Esophagus muscularis mucosa (tissue), 3 donors: ENCODE measurements at regions not wholly inside any gene's neighbourhood (a gene's known extent, or its start where the extent isn't known, plus 50 kb on each side); places are given as distances from the start of the nearest gene placed in this dataset.

ENCODE experiments used
- CTCF ChIP-seq, 3 experiments: fragments of 200-600 bp in 2 of 3; fragments of 450-650 bp in 1 of 3; sonication (generic) in 2 of 3; IDR thresholded peaks; one replicate each; pipeline ENCODE4 v1.5.1; 2017 to 2019; ENCODE audit warnings: antibody characterized with exemption in 3 of 3, mild to moderate bottlenecking in 2 of 3, moderate library complexity in 1 of 3
- EP300 ChIP-seq: sonication (generic); formaldehyde crosslinking; IDR thresholded peaks from one replicate; pipeline ENCODE4 v1.6.1; 2017; ENCODE audit warnings: antibody characterized with exemption

DNA sequence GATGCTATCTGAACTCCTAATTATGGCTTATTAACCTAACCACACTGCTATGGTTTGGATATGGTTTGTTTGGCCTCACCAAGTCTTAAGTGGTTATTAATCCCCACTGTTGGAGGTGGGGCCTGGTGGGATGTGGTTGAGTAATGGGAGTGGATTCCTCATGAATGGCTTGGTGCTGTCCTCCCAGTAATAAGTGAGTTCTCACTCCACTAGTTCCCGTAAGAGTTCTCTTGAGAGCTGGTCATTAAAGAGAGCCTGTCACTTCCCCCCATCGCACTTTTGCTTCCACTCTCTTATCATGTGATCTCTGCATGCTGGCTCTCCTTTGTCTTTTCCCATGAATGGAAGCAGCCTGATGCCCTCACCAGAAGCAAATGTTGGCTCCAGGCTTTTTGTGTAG, 328.8 kb downstream of the PLA2G4A start:
- TF ChIP-seq EP300, result no peak
- TF ChIP-seq CTCF (IDR thresholded peaks at IDR 0.05), result no peak
